HuH-7.5 (cell line): ENCODE measurements at regions not wholly inside any gene's neighbourhood (a gene's known extent, or its start where the extent isn't known, plus 50 kb on each side); places are given as distances from the start of the nearest gene placed in this dataset.
"Not testable (repeated sequence)": the region's sequence is repeated elsewhere in the genome, so short reads cannot be mapped to it uniquely, and the experiment has no call there.

Experiments used
- DNase-seq: peaks from one replicate; pipeline ENCODE4 v3.0.0; 2011; ENCODE audit warnings: low spot score

DNA sequence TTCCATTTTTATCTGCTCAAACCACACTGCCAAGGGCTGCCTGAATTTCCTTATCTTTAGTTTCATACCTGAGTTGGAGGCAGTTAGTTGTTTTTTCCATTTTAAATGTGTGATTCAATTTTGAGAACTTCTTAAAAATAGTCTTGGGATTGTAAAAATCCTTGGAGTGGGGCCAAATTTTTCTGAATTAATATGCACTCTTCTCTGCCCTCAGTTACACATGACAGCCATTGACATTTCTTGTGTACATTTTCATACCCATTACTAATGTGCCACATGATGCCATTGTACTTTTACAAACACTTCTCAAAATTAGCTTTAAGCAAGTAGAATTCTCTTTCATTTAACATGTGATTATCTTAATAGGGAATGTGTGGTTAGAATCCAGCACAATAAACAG is 141.7 kb downstream of the C3orf38 start:
- no peak for DNase-seq

DNA sequence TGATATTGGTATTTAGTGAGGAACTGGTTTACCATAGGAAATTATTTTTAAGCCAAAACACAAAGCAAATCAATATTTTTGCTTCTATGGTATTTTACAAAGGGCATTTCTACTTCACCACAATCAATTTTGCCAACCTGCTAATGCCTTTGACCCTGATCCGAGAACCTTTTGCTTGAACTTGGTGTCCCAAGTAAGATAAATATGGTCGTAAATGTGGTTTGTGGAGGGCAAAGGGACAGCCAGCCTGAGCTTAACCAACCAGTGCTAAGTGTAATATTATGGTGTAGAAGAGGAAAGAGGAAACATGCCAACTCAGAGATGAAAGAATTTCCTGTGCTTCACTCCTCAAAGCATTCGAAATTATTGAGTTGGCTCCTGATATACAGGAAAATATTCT is 148.4 kb downstream of the C3orf38 start:
- no peak for DNase-seq

DNA sequence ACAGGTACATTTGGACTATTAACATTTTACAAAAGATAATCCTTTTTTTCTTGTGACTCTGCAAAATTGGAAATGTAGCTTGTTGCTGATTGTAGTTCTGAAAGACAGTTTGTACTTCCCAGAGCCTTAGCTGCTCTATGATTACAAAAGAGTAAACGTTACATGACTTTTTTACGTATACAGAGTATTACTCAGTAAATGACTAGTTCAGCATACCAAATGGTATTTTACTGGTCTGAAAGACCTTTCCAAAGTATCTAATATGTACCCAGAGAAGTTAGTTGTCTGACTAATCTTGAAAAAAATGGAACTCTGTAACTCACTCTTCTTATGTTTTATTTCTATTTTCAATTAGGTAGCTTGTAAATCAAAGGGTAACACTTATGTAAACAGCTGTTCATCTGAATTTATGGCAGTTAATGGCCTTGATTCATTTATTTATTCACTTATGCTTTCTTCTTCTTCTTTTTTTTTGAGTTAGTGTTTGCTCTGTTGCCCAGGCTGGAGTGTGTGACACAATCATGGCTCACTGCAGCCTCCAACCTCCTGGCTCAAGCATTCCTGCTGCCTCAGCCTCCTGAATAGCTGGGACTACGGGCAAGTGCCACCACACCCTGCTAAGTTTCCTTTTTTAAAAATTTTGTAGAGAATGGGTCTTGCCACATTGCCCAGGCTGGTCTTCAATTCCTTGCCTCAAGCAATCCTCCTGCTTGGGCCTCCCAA is 151.7 kb downstream of the C3orf38 start:
- no peak for DNase-seq

DNA sequence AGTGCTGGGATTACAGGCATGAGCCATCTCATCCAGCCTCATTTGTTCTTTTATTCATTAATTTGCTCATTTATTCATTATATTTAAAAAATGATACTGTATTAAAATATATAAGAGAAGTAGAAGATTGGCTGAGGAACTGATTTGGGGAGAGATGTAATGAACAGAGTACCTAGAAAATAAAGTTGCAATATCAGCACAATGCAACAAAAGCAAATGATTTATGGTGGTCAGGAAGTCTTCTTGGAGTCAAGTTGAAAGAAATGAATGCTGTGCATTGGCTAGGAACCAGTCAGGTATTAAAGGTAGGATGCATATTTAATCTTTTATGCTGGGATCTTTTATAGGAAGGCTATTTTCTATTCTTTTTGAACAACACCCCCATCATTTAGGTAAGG is 152.2 kb downstream of the C3orf38 start:
- DNase-seq: no peak

DNA sequence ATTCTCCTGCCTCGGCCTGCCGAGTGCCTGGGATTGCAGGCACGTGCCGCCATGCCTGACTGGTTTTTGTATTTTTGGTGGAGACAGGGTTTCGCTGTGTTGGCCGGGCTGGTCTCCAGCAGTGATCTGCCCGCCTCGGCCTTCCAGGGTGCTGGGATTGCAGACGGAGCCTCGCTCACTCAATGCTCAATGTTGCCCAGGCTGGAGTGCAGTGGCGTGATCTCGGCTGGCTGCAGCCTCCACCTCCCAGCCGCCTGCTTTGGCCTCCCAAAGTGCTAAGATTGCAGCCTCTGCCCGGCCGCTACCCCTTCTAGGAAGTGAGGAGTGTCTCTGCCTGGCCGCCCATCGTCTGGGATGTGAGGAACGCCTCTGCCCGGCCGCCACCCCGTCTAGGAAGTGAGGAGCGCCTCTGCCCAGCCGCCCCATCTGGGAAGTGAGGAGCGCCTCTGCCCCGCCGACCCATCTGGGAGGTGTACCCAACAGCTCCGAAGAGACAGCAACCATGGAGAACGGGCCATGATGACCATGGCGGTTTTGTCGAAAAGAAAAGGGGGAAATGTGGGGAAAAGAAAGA is 153.7 kb downstream of the C3orf38 start:
- DNase-seq: not testable (repeated sequence)

DNA sequence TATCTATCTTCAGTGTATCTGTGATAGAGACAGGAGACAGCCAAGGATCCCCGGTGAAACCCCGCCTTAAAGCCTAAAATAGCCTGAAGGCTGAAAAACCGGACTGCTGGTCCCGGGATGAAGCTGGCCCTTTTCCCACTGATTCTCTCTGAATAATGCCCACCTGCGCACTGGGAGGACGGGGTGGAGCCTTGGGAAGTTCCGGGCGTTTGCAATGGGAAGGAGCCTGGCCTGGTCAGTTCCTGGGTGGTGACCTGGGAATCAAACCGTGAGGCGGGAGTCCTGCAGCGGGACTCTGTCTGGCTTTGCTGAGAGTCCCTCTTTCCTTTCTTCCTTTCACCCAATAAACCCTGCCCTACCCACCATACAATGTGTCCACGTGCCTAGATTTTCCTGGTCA is 157.9 kb downstream of the C3orf38 start:
- DNase-seq: no peak

DNA sequence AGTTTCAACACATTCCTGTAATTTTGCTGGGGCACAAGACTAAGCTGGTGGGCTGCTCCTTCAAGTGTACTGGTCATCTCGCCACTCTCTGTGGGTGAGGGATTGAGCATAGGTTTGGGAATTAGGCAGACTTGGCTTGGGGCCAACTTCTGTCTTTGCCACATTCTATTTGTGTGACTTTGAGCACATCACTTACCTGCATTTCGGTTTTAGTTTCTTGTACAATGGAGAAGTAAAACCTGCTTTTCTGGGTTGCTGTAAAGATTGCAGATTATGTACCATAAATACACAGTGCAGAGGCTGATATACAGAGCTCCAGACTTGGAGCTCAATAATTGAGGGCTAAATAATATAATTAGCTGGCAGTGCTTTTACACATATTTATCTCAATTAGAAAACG is 162.1 kb downstream of the C3orf38 start:
- DNase-seq: no peak

DNA sequence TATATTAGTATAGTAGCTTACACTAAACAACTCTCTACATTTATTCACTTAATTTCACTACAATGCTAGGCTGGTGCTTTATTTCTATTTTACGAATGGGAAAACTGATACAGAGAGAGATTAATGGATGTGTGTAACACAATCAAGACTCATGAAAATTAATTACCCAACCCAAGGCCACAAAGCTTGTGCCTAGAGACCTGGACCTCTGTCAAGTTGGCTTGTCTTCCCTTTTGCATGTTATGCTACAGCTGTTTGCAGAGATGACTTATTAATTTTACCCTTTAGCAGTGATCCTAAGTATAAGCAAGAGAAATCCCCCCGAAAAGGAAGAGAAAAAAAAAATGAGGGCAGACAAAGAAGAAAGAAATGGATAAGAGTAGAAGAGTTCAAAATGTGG is 162.5 kb downstream of the C3orf38 start:
- no peak for DNase-seq

DNA sequence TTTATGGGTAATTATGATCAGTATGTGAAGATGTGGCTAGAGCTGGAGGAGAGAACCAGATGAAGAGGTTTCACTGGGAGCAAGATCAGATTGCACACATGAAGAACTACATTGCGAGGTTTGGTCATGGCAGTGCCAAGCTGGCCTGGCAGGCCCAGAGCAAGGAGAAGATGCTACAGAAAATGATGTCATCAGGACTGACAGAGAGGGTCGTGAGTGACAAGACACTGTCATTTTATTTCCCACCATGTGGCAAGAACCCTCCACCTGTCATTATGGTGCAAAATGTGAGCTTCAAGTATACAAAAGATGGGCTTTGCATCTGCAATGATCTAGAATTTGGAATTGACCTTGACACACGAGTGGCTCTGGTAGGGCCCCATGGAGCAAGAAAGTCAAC is 168.3 kb downstream of the C3orf38 start:
- no peak for DNase-seq

DNA sequence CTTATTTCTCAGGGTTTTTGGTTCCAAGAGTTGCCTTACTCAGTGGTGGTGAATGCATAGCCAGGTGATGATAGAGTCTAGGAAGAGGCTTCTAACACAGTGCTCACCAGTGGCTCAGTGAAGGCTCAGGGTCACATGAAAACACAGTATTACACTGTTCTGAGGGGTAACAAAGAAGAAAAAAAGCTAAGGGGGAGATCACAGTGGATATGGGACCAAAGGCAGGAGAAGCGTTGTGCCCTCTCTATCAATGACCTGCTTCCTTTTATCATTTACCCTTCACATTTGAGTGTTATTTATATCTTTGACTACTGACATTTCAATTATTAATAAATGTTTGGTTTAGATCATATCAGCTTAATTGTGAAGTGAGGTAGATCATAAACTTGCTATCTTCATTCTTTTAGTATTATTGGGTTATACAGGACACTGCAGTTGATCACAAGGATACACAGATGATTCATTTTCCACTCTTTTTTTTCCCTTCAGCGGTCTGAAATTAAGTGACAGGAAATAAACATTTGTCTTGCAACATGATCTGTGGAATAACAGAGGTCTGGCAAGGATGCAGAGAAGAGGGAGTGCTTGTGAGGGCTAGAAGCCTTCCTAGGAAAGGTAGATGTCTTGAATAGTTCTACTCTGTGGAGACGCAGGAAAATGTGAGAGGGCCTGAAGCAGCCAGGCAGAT is 171.7 kb downstream of the C3orf38 start:
- DNase-seq: no peak

DNA sequence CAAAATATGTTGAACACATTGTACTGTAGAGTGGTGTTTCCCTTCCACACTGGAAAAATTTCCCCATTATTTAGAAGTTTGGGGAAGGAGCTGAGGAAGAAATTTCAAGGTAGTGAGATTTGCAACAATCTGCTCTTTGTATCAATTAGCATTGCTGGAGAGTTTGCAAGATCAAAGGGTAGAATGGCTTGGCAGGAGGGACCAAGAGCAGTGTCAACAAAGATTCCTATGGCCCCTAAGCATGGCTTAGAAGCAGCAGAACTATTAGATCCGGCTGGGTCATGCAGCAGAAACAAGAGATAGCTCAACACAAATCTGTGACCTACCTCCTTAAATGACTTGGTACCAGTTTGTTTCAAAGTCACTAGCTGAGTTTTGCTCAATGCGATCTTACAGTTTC is 175.0 kb downstream of the C3orf38 start:
- DNase-seq: no peak

DNA sequence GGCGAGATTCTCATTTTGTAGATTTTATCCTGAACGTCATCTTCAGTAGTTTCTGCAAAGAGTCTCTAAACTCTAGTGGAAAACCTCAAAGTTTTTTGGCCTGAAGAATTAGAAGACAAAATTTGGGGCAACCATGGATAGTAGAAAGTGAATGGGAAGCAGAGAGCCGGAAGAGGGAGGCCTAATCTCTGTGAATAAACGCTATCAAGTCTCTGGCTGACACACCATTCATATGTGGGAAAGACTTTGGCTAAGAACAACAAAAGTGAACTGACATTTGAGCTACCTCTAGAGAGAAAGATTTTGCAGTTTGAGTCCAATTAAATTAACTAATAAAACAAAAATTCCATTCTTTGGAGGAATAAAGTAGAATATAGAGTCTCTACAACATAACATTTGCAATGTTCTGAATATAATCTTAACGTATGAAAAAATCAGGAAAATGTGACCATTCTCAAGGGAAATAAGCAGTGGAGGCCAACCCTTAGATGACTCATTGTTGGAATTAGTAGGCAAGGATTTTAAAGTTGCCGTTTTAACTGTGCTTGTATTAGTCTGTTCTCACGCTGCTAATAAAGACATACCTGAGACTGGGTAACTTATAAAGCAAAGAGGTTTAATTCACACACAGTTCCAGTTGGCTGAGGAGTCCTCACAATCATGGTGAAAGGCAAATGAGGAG is 184.6 kb downstream of the C3orf38 start:
- no peak for DNase-seq

DNA sequence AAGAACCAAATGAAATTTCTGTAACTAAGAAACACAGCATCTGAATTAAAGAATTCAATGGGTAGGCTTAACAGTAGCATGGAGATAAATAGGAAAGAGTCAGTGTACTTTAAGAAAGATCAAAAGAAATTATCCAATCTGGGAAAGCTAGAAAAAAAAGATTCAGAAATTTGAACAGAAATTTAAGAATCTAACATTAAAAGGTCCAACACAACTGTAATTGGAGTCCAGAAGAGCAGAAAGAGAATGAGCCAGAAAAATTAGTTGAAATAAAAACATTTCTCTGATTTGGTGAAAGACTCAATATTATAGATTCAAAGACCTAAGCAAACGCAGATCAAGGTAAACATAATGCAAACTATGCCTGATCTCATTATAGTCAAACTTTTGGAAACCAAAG is 187.1 kb downstream of the C3orf38 start:
- no peak for DNase-seq

DNA sequence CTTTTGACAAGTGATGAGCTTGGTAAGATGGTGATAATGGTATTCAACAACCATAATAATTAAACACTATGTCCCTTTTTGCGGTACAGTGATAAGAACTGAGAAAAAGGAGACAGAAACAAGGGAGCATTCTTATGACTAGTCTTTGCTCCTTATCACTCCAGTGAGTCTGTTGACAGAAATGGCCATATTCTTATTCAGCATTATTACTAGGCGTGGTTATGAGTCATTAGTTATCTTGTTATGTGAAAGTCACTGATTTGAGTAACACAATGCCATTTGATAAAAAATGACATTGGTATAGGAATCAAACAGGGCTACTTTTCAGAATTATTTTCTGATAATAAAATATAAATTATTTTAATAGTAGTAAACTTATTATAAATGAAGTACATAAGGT is 193.5 kb downstream of the C3orf38 start:
- no peak for DNase-seq

DNA sequence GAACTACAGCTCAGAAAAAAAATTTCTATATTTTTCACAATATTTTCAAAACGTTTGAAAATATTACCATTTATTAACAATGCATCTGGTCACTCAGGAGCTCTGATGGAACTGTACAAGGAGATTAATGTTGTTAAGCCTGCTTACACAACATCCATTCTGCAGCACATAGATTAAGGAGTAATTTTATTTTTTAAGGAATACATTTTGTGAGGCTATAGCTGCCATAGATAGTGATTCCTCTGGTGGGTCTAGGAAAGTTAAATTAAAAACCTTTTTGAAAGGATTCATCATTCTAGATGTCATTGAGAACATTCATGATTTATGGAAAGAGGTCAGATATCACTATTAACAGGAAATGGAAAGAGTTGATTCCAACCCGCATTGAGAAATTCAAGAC is 196.9 kb downstream of the C3orf38 start:
- no peak for DNase-seq

DNA sequence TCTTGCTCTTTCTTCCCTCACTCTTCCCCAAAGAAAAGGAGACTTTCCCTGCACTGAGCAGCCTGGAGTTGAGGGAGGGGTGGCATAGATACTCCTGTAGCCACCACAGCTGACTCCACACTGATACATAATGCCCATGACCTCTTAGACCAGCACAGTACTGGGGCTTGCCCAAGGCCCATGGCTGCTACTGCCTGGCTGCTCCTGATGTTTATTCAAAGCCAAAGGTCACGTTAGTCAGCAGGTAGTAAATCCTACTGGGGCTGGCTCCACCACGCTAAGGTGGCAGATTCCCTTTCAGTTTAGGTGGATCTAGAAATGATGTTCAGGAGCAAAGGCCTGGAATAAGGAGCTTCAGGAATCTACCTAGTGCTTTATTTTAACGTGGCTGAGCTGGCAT is 212.7 kb downstream of the C3orf38 start:
- no peak for DNase-seq

DNA sequence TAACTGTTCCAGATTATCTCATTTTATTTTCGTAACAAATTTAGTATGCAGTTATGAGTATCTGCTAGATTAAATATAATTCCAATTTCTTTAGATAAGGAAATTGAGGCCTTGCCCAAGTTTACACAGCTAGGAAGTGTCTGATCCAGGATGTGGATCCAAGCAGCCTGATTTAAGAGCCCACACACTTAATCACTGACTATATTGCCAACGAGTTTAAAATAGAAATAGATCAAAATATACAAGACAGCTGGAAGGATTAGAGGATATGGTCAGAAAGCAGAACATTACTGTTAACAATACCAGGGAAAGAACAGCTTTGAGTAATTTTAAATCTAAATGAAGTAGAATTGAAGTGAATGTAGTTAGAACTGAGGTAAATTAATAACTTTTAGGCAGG is 215.2 kb downstream of the C3orf38 start:
- DNase-seq: no peak

DNA sequence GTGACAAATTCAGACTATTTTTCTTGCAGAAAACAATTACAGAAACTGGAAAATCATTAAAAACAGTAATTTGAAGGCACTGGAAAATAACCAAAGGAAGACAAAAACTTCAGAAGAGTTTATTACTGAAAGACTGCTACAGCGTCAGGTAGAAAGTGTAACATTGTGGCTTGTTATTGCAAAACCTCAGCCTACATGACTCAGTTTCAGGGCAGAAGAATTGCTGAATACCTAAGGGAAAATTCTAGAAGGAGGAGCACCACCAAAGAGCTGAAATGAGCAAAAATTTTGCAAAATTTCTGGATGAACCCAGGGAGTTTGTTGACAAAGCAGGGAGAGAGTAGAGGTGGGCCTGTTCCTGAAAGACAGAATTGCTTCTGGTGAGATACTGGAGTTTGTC is 219.6 kb downstream of the C3orf38 start:
- no peak for DNase-seq

DNA sequence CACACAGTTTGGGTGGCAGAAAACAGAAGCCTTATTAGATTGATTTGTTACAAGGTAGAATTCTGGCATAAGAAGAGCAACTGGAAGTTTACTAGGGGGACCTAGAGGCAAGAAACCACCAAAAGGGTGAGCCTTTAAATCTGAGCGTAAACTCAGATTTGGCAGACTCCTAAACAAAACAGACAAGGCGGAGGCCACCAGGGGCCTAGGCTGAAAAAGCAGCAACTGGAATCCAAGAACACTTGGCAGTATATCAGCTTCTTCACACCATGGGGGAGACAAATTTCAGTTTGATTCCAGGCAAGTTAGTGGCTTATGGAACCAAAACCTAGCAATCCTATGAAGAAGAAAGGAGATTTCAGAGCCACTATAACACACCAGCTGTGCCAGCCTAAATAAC is 220.0 kb downstream of the C3orf38 start:
- no peak for DNase-seq

DNA sequence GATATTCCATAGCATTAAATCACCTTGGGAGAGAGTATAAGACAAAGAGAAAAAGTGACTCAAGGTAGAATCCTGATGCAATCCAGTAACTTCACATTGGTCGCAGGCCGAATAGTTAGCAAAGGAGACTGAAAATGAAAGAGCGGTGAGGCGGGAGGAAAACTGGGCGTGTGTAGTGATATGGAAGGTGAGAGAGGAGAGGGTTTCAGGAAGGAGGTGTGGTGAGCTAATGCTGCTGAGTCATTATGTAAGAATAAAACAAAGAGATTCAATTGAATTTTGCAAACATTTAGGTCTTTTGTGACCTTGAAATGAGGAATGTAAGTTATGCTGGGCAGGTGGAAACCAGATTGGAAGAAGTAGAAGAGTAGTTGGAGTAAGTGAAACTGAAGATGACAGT is 235.3 kb downstream of the C3orf38 start:
- no peak for DNase-seq

DNA sequence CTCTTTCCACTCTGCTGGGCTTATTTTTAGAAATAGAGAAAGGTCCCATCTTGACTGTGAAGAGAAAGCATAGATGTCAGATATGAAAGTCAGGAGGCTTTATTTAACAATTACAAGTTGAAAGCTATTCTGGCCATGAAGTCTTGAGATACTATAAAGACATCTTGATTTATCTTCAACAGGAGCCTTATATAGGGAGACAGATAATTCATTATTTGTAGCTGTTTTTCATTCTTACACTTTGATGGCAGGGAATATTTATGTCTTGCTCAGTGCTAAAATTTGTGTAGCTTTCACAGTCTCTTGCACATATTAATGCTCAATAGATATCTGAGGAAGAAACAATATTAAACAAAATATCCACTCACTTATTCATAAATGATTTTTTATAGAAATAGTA is 248.8 kb downstream of the C3orf38 start:
- DNase-seq: no peak

DNA sequence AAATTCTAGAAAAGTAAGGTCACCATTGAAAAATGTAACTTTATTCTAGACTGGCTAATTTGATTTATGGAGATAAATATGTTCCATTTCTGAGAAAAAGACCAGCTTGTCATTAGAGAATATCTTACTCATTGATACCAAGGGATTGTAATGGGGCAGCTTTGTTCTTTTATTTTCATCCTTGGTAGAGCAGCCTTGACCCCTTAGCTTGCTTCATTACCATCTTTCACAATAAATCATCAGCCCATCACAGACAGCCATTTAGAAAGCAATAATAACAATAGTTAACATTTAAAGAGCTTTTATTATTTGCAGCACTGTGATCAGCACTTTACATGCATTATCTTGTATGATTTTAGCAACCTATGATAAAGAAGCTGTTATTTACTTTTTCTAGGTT is 253.6 kb downstream of the C3orf38 start:
- no peak for DNase-seq

DNA sequence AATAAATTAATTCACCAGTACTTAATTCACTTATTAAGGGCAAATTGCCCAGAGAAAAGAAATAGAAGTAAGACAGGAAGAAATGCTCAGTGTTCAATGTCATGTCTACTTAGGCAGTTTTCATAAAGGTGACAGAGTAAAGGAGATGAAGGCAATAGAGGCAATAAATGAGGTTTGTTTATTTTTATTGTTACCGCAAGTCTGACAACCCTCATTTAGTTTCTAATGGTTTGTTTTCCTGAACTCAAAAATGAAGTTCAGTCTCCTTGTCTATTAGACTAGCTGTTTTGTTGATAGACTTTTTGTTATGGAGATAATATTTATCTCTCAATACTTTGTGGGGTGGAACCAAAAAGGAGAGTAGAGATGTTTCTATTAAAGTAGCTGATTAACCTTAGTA is 258.3 kb downstream of the C3orf38 start:
- no peak for DNase-seq
